ENCODE measurements at regions not wholly inside any gene's neighbourhood (a gene's known extent, or its start where the extent isn't known, plus 50 kb on each side); places are given as distances from the start of the nearest gene placed in this dataset.

GRCh38 chr11:129321076-129321475 is 54.6 kb upstream of the BARX2 start:
- no peak for TF ChIP-seq CTCF (IDR thresholded peaks at IDR 0.05 in 4 of 5, conservative IDR thresholded peaks at IDR 0.05 in 1 of 5)
- no peak for TF ChIP-seq POLR2A (IDR thresholded peaks at IDR 0.05)

Measured in gastrocnemius medialis (tissue), 4 donors.